ENCODE measurements at regions not wholly inside any gene's neighbourhood (a gene's known extent, or its start where the extent isn't known, plus 50 kb on each side); places are given as distances from the start of the nearest gene placed in this dataset.

GRCh38 chrX:16462912-16463311 is 187.0 kb upstream of the S100G start:
- no peaks in the 10 kb centered on the region for H4K20me1 ChIP-seq (ENCODE audit: insufficient read depth, poor library complexity, severe bottlenecking)

GRCh38 chrX:16464369-16464768 is 185.6 kb upstream of the S100G start:
- Histone ChIP-seq H4K20me1 (ENCODE audit: insufficient read depth, poor library complexity, severe bottlenecking) (no peaks in the 10 kb centered on the region), H3K79me2 (no peaks in the 10 kb centered on the region), H3K4me1 (ENCODE audit: insufficient read depth) (peaks cover 11% of the 10 kb centered on the region), H2AFZ (no peak overlapping the region), H3K27me3 (no peaks in the 10 kb centered on the region), H3K4me3 (no peak overlapping the region), H3K27ac (no peak overlapping the region), H3K9me2 (replicated peaks; ENCODE audit: insufficient read depth) (no peaks in the 10 kb centered on the region), H3K9me3 (ENCODE audit: low read depth) (no peaks in the 10 kb centered on the region), H3K36me3 (replicated peaks; ENCODE audit: insufficient read depth, low read depth) (no peaks in the 10 kb centered on the region), H3K4me2 (no peak overlapping the region)
- TF ChIP-seq CTCF (IDR thresholded peaks at IDR 0.05; ENCODE audit: poor library complexity) (no peak), EZH2phosphoT487 (IDR thresholded peaks at IDR 0.05; ENCODE audit: low read depth, severe bottlenecking, unreplicated experiment) (no peak), EZH2 (IDR thresholded peaks at IDR 0.05; ENCODE audit: borderline replicate concordance) (no peak)
- no peak for DNase-seq (ENCODE audit: low spot score)
- 58% methylated on average over 4 of the region's 4 CpGs for WGBS (ENCODE audit: low lambda C conversion rate, missing lambda C conversion rate)

More at GRCh38 chrX:16462912-16463311, 187.0 kb upstream of the S100G start:
- Histone ChIP-seq H3K9me2 (replicated peaks; ENCODE audit: insufficient read depth) (no peaks in the 10 kb centered on the region), H3K27ac (peak overlapping the region; percentile 75), H3K4me1 (ENCODE audit: insufficient read depth) (peaks cover 11% of the 10 kb centered on the region), H3K4me2 (peak overlapping the region; percentile 19), H3K79me2 (no peaks in the 10 kb centered on the region), H3K36me3 (replicated peaks; ENCODE audit: insufficient read depth, low read depth) (no peaks in the 10 kb centered on the region), H3K9me3 (ENCODE audit: low read depth) (no peaks in the 10 kb centered on the region), H3K27me3 (no peaks in the 10 kb centered on the region), H3K4me3 (no peak overlapping the region), H2AFZ (no peak overlapping the region)
- TF ChIP-seq CTCF (IDR thresholded peaks at IDR 0.05; ENCODE audit: poor library complexity) (no peak), EZH2 (IDR thresholded peaks at IDR 0.05; ENCODE audit: borderline replicate concordance) (no peak), EZH2phosphoT487 (IDR thresholded peaks at IDR 0.05; ENCODE audit: low read depth, severe bottlenecking, unreplicated experiment) (no peak)
- DNase-seq (ENCODE audit: low spot score) = peak; percentile 32
- 75% methylated on average over 6 of the region's 6 CpGs for WGBS (ENCODE audit: low lambda C conversion rate, missing lambda C conversion rate)

- no peaks in the 10 kb centered on the region for H3K79me2 ChIP-seq
- 89% methylated on average over 5 of the region's 5 CpGs for WGBS (ENCODE audit: low lambda C conversion rate, missing lambda C conversion rate)
- H4K20me1 ChIP-seq (ENCODE audit: insufficient read depth, poor library complexity, severe bottlenecking) = no peaks in the 10 kb centered on the region
- no peaks in the 10 kb centered on the region for H3K27me3 ChIP-seq
- TF ChIP-seq EZH2phosphoT487 (IDR thresholded peaks at IDR 0.05; ENCODE audit: low read depth, severe bottlenecking, unreplicated experiment) (no peak), EZH2 (IDR thresholded peaks at IDR 0.05; ENCODE audit: borderline replicate concordance) (no peak), CTCF (IDR thresholded peaks at IDR 0.05; ENCODE audit: poor library complexity) (no peak)
- no peaks in the 10 kb centered on the region for H3K36me3 ChIP-seq (replicated peaks; ENCODE audit: insufficient read depth, low read depth)
- peaks cover 11% of the 10 kb centered on the region for H3K4me1 ChIP-seq (ENCODE audit: insufficient read depth)
- H3K27ac ChIP-seq = no peak overlapping the region
- H3K4me3 ChIP-seq = no peak overlapping the region
- no peaks in the 10 kb centered on the region for H3K9me3 ChIP-seq (ENCODE audit: low read depth)
- H3K4me2 ChIP-seq = no peak overlapping the region
- H2AFZ ChIP-seq = no peak overlapping the region
- no peaks in the 10 kb centered on the region for H3K9me2 ChIP-seq (replicated peaks; ENCODE audit: insufficient read depth)
- DNase-seq (ENCODE audit: low spot score) = no peak
Measured at GRCh38 chrX:16465081-16465876, 184.7 kb upstream of the S100G start.
